ENCODE measurements at regions not wholly inside any gene's neighbourhood (a gene's known extent, or its start where the extent isn't known, plus 50 kb on each side); places are given as distances from the start of the nearest gene placed in this dataset.

DNA sequence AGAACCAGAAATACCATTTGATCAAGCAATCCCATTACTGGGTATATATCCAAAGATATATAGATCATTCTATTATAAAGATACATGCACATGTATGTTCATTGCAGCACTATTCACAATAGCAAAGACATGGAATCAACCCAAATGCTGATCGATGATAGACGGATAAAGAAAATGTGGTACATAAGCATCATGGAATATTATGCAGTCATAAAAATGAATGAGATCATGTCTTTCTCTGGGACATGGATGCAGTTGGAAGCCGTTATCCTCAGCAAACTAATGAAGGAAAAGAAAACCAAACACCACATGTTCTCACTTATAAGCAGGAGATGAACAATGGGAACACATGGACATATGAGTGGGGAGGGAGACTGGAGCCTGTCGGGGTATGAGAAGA lies 1540.9 kb upstream of the MIR17HG start:
- no peaks in the 10 kb centered on the region for H3K4me1 ChIP-seq
- no peaks in the 10 kb centered on the region for H3K36me3 ChIP-seq
- FAIRE-seq (no peak), DNase-seq (no peak), ATAC-seq (no peak)
- H3K4me3 ChIP-seq, result no peak overlapping the region
- WGBS, 2 donors, result 76 to 81% methylated on average over 4 of the region's 4 CpGs
- no peaks in the 10 kb centered on the region for H3K9me3 ChIP-seq
- TF ChIP-seq, protein P1, sequence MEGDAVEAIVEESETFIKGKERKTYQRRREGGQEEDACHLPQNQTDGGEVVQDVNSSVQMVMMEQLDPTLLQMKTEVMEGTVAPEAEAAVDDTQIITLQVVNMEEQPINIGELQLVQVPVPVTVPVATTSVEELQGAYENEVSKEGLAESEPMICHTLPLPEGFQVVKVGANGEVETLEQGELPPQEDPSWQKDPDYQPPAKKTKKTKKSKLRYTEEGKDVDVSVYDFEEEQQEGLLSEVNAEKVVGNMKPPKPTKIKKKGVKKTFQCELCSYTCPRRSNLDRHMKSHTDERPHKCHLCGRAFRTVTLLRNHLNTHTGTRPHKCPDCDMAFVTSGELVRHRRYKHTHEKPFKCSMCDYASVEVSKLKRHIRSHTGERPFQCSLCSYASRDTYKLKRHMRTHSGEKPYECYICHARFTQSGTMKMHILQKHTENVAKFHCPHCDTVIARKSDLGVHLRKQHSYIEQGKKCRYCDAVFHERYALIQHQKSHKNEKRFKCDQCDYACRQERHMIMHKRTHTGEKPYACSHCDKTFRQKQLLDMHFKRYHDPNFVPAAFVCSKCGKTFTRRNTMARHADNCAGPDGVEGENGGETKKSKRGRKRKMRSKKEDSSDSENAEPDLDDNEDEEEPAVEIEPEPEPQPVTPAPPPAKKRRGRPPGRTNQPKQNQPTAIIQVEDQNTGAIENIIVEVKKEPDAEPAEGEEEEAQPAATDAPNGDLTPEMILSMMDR (IDR thresholded peaks at IDR 0.05), result no peak
- no peak overlapping the region for H3K27ac ChIP-seq
- no peaks in the 10 kb centered on the region for H3K27me3 ChIP-seq
- intact Hi-C loops (cut with DNase I), result no loop called here

DNA sequence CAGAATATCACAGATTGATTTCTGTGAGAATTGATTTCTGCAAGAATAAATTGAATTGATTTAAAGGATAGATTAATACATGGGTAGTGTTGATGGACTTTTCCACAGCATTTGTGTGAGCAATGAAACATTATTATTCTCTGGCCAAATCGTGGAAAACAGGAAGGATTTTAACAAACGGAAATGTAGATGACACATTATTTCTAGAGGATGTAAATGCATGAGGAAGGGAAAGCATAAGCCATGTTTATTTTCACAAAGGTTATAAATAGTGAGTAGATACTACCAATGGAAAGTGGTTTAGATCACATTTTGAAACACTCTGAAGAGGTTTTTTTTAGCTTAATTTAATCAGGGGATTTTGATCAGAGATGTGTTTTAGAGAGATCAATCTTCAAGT lies 1534.6 kb upstream of the MIR17HG start:
- Histone ChIP-seq H3K9me3 (no peaks in the 10 kb centered on the region), H3K36me3 (no peaks in the 10 kb centered on the region), H3K27ac (no peak overlapping the region), H3K27me3 (no peaks in the 10 kb centered on the region), H3K4me1 (no peaks in the 10 kb centered on the region), H3K4me3 (no peak overlapping the region)
- intact Hi-C loops (cut with DNase I), result no loop called here
- ATAC-seq (no peak), DNase-seq (no peak), FAIRE-seq (no peak)
- WGBS, 2 donors, result 37 to 48% methylated on average over 2 of the region's 2 CpGs
- TF ChIP-seq, protein P1 (IDR thresholded peaks at IDR 0.05), result no peak

DNA sequence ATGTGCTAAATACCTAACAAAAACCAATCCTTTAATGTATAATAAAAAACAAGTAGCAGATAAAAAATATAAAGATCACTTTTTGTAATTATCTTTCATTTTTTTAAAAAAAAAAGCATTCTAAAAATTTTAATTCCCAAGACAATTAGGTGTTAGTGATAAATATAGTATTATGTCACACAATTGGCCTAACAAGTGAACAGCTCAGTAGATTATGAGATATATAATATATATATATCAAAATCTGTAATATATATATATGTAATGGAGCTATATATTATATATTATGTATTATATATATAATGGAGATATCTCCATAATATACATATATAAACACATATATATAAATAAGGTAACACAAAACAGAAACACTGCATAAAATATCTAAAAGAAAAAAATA lies 1531.1 kb upstream of the MIR17HG start:
- FAIRE-seq (no peak), ATAC-seq (no peak), DNase-seq (no peak)
- Histone ChIP-seq H3K36me3 (no peaks in the 10 kb centered on the region), H3K27ac (no peak overlapping the region), H3K9me3 (no peaks in the 10 kb centered on the region), H3K27me3 (no peaks in the 10 kb centered on the region), H3K4me1 (no peaks in the 10 kb centered on the region), H3K4me3 (no peak overlapping the region)
- intact Hi-C loops (cut with DNase I), result no loop called here
- TF ChIP-seq, protein P1 (IDR thresholded peaks at IDR 0.05), result no peak

DNA sequence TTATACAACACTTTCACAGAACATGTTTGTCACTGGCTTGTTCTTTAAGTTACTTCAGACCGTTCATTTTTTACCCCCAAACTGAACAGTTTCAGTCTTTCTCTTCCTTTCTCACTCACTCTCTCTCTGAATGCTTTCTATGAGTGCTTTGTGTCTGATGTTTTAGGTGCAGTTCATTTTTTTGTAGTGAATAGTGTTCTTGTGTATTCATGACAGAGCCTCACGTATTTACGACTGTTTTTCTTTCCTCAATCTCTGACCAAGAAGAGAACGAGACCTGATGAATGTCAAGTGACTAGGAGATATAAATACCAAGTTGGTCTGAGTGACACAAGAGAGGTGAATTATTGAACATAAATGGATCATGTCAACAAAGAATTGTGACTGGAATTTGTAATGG lies 1525.0 kb upstream of the MIR17HG start:
- DNase-seq, result no peak
- no peak overlapping the region for H3K4me3 ChIP-seq
- intact Hi-C loops (cut with DNase I), result no loop called here
- no peaks in the 10 kb centered on the region for H3K36me3 ChIP-seq
- no peak for ATAC-seq
- H3K27me3 ChIP-seq, result no peaks in the 10 kb centered on the region
- TF ChIP-seq, protein P1 (IDR thresholded peaks at IDR 0.05), result no peak
- no peaks in the 10 kb centered on the region for H3K9me3 ChIP-seq
- no peak for FAIRE-seq
- no peak overlapping the region for H3K27ac ChIP-seq
- H3K4me1 ChIP-seq, result no peaks in the 10 kb centered on the region
- WGBS, 2 donors, result 14 to 15% methylated on average over 4 of the region's 4 CpGs

DNA sequence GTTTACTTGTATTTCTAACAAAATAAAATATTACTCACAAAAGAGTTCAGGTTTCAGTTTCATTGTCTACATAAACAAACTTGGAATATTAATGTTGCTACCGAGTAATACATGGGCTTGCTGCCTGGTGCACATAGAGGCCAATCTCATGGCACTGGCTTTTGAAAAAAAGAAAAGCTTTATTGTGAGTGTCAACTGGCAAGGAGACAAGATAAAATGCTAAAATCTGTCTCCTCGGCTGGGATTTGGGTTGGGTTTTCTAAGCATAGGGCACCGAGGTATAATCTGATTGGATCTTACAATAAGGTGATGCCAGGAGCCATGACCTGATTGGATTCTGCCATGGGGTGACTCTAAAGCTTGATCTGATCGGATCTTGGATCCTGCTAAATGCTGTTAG lies 1519.9 kb upstream of the MIR17HG start:
- no peak overlapping the region for H3K27ac ChIP-seq
- no peaks in the 10 kb centered on the region for H3K4me1 ChIP-seq
- no peak for ATAC-seq
- H3K9me3 ChIP-seq, result no peaks in the 10 kb centered on the region
- no peak for DNase-seq
- no peak overlapping the region for H3K4me3 ChIP-seq
- intact Hi-C loops (cut with DNase I), result no loop called here
- H3K36me3 ChIP-seq, result no peaks in the 10 kb centered on the region
- TF ChIP-seq, protein P1 (IDR thresholded peaks at IDR 0.05), result no peak
- no peaks in the 10 kb centered on the region for H3K27me3 ChIP-seq
- FAIRE-seq, result no peak
- WGBS, 2 donors, result 57 to 74% methylated on average over 4 of the region's 4 CpGs
